HCT116 (cell line): ENCODE measurements at regions not wholly inside any gene's neighbourhood (a gene's known extent, or its start where the extent isn't known, plus 50 kb on each side); places are given as distances from the start of the nearest gene placed in this dataset.

Source experiments
- CEBPB ChIP-seq: IDR thresholded peaks from 2 replicates; pipeline ENCODE4 v1.6.1; 2012; ENCODE audit warnings: low read depth
- CTCF ChIP-seq, 3 experiments: fragments of 200-600 bp in 1 of 3; sonication (generic) in 1 of 3; IDR thresholded peaks in 2 of 3; conservative IDR thresholded peaks in 1 of 3; 2 replicates each; pipeline ENCODE4 v1.5.1; 2012 to 2017; ENCODE audit warnings: low read depth in 2 of 3, low read length in 2 of 3, antibody characterized with exemption in 1 of 3, borderline replicate concordance in 1 of 3, control low read depth in 1 of 3, mild to moderate bottlenecking in 1 of 3, mixed read lengths in 1 of 3, mixed run types in 1 of 3, moderate library complexity in 1 of 3; ENCODE audit not compliant: insufficient read depth in 1 of 3
- EGR1 ChIP-seq: IDR thresholded peaks from 2 replicates; pipeline ENCODE4 v1.6.1; 2012; ENCODE audit warnings: low read depth
- ELF1 ChIP-seq: IDR thresholded peaks from 2 replicates; pipeline ENCODE4 v1.6.1; 2012; ENCODE audit warnings: low read depth, borderline replicate concordance
- EZH2 ChIP-seq: fragments of 200-600 bp; sonication (generic); IDR thresholded peaks from 2 replicates; pipeline ENCODE4 v1.6.1; 2017; ENCODE audit warnings: antibody characterized with exemption, mixed run types
- FOSL1 ChIP-seq: IDR thresholded peaks from 2 replicates; pipeline ENCODE4 v1.6.1; 2012; ENCODE audit warnings: low read depth
- POLR2A ChIP-seq: IDR thresholded peaks from 2 replicates; pipeline ENCODE4 v1.7.0; 2011; ENCODE audit warnings: borderline replicate concordance; ENCODE audit not compliant: insufficient read depth, insufficient read length; ENCODE audit errors: extremely low read depth
- POLR2AphosphoS5 ChIP-seq: IDR thresholded peaks from 2 replicates; pipeline ENCODE4 v1.6.1; 2011; ENCODE audit warnings: mild to moderate bottlenecking, low read depth, low read length, moderate library complexity
- REST ChIP-seq: IDR thresholded peaks from 2 replicates; pipeline ENCODE4 v1.6.1; 2012; ENCODE audit warnings: low read depth

GRCh38 chr7:4574851-4575250 lies 107.2 kb upstream of the FOXK1 start:
- no peak for TF ChIP-seq ELF1
- TF ChIP-seq POLR2AphosphoS5: no peak
- no peak for TF ChIP-seq POLR2A
- no peak for TF ChIP-seq REST
- no peak for TF ChIP-seq CTCF (IDR thresholded peaks at IDR 0.05 in 2 of 3, conservative IDR thresholded peaks at IDR 0.05 in 1 of 3; ENCODE audit: borderline replicate concordance in 1 of 3, insufficient read depth in 1 of 3, low read depth in 2 of 3, low read length in 2 of 3)
- TF ChIP-seq CEBPB: no peak
- no peak for TF ChIP-seq EZH2
- TF ChIP-seq FOSL1: no peak
- no peak for TF ChIP-seq EGR1
